Uterus (tissue), 3 donors: ENCODE measurements at regions not wholly inside any gene's neighbourhood (a gene's known extent, or its start where the extent isn't known, plus 50 kb on each side); places are given as distances from the start of the nearest gene placed in this dataset.

Source experiments
- DNase-seq, 2 donors: peaks; one replicate each; pipeline ENCODE4 v3.0.0-alpha.2; 2019 to 2020
- H3K27ac ChIP-seq, 2 donors: fragments of 200-600 bp; sonication (generic); 1 replicate in 1 of 2; 2 replicates in 1 of 2; pipeline ENCODE4 v1.5.1; 2016 to 2018
- H3K27me3 ChIP-seq, 2 donors: fragments of 200-600 bp; sonication (generic); one replicate each; pipeline ENCODE4 v1.5.1; 2018 to 2019; ENCODE audit warnings: control low read depth in 1 of 2
- H3K36me3 ChIP-seq, 2 donors: fragments of 200-600 bp; sonication (generic); one replicate each; pipeline ENCODE4 v1.5.1; 2019; ENCODE audit warnings: control low read depth in 1 of 2
- H3K4me1 ChIP-seq, 2 donors: fragments of 200-600 bp; sonication (generic); one replicate each; pipeline ENCODE4 v1.5.1; 2018 to 2019; ENCODE audit warnings: control low read depth in 1 of 2
- H3K4me3 ChIP-seq, 2 donors: fragments of 200-600 bp; sonication (generic); 1 replicate in 1 of 2; 2 replicates in 1 of 2; pipeline ENCODE4 v1.5.1; 2018 to 2019; ENCODE audit warnings: mild to moderate bottlenecking in 1 of 2
- H3K9me3 ChIP-seq, 2 donors: fragments of 200-600 bp; sonication (generic); one replicate each; pipeline ENCODE4 v1.5.1; 2019; ENCODE audit warnings: control low read depth in 1 of 2
- POLR2A ChIP-seq, 2 donors: fragments of 450-650 bp; IDR thresholded peaks; one replicate each; pipeline ENCODE4 v1.6.1; 2016; ENCODE audit warnings: antibody characterized with exemption in 2 of 2, mild to moderate bottlenecking in 1 of 2, moderate library complexity in 1 of 2
- intact Hi-C: fragments of 100-400 bp; cut with DNase I; formaldehyde crosslinking; loops from one replicate; pipeline ENCODE4 v1.15.1; 2023; ENCODE audit warnings: low total_unique reads
- TF ChIP-seq, protein P1 (sequence below), 4 experiments: fragments of 200-600 bp in 2 of 4; fragments of 450-650 bp in 2 of 4; sonication (generic) in 2 of 4; IDR thresholded peaks; one replicate each; pipeline ENCODE4 v1.5.1; 2016 to 2019; ENCODE audit warnings: antibody characterized with exemption in 4 of 4, mild to moderate bottlenecking in 2 of 4, moderate library complexity in 1 of 4
- donor health status: DM: yes; HTN: yes; CAD: no.

DNA sequence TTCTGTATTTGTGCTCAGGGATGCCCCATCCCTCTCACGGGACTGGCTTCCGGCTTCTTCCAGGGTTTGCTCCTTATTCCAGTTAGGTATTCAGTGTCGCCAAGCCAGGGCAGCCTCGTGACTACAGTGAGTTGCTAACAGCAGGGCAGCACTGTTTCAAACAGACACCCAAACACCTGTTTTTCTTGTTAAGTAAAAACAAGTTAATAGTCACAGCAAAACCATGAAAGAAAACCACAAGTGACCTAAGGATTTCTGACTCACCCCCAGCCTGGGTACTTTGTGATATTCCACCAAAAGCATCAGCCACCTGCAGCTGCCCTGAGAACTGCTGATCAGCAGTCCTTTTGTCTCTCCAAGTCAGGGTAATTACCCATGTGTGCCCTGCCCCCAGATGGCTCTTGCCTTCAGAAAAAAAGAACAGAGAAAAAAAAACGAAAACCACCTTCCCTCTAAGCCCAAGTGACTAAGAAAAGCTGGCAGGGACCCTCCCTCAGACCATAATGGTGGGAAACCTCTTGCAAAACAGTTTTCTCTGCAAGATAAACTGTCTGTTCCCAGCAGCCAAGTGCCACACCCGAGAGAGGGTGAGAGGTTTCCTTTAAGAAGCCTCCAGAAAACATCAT is 178.2 kb downstream of the ANAPC1 start:
- intact Hi-C loops = no loop called here
- DNase-seq = no peak
- no peak overlapping the region for H3K27ac ChIP-seq
- H3K4me3 ChIP-seq = no peak overlapping the region
- no peaks in the 10 kb centered on the region for H3K36me3 ChIP-seq
- H3K9me3 ChIP-seq = no peaks in the 10 kb centered on the region
- TF ChIP-seq, protein P1, sequence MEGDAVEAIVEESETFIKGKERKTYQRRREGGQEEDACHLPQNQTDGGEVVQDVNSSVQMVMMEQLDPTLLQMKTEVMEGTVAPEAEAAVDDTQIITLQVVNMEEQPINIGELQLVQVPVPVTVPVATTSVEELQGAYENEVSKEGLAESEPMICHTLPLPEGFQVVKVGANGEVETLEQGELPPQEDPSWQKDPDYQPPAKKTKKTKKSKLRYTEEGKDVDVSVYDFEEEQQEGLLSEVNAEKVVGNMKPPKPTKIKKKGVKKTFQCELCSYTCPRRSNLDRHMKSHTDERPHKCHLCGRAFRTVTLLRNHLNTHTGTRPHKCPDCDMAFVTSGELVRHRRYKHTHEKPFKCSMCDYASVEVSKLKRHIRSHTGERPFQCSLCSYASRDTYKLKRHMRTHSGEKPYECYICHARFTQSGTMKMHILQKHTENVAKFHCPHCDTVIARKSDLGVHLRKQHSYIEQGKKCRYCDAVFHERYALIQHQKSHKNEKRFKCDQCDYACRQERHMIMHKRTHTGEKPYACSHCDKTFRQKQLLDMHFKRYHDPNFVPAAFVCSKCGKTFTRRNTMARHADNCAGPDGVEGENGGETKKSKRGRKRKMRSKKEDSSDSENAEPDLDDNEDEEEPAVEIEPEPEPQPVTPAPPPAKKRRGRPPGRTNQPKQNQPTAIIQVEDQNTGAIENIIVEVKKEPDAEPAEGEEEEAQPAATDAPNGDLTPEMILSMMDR (IDR thresholded peaks at IDR 0.05) = no peak
- no peak for TF ChIP-seq POLR2A (IDR thresholded peaks at IDR 0.05)
- no peaks in the 10 kb centered on the region for H3K27me3 ChIP-seq
- H3K4me1 ChIP-seq = no peaks in the 10 kb centered on the region

DNA sequence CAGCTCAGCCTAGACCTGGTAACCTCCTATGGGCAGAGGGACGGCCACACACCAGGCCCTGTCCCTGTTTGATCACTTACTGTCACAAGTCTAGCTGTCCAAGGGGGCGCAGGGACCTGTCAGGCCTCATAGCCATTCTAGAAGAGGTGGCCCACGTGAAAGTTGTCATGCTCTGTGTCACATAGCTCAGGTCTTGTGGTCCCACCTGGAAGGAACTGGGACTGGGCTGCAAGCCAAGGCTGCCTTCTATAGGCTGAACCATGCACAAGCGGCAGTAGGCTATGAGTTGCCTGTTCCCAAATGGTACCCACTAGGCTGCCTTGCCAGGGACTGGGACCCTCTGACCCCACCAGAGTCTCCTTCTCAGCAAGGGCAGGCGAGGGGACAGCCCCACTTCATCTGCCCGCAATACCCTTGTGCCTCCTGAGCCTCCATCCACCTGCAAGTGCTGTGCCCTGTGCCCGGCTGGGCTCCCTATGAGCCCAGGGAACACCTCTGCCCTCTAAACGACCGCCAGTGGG is 177.5 kb downstream of the ANAPC1 start:
- DNase-seq = no peak
- Histone ChIP-seq H3K36me3 (no peaks in the 10 kb centered on the region), H3K4me3 (no peak overlapping the region), H3K27ac (no peak overlapping the region), H3K9me3 (no peaks in the 10 kb centered on the region), H3K27me3 (no peaks in the 10 kb centered on the region), H3K4me1 (no peaks in the 10 kb centered on the region)
- TF ChIP-seq POLR2A (IDR thresholded peaks at IDR 0.05) = no peak
- TF ChIP-seq, protein P1 (IDR thresholded peaks at IDR 0.05) = no peak
- intact Hi-C loops = no loop called here

DNA sequence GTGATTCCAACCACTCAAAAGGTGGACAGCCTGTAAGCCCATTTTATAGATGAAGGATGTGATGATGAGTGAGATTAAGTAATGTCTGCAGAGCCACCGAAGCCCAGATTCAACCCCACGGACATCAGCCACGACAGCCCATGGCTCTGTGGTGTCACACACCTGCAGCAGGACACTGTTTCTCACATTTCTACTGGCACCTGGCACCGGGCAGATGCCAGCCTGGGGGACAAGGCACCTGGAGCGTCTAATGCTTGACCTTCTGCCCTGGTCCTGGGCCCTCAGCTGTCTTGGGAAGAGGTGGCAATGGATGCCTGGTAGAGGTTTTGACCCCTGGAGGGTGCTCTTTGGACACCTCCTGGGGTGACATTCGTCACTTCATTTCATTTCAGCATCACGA is 176.3 kb downstream of the ANAPC1 start:
- Histone ChIP-seq H3K27me3 (no peaks in the 10 kb centered on the region), H3K27ac (no peak overlapping the region), H3K4me3 (no peak overlapping the region), H3K36me3 (no peaks in the 10 kb centered on the region), H3K4me1 (no peaks in the 10 kb centered on the region), H3K9me3 (no peaks in the 10 kb centered on the region)
- intact Hi-C loops = no loop called here
- TF ChIP-seq, protein P1 (IDR thresholded peaks at IDR 0.05) = no peak
- TF ChIP-seq POLR2A (IDR thresholded peaks at IDR 0.05) = no peak
- DNase-seq = no peak

DNA sequence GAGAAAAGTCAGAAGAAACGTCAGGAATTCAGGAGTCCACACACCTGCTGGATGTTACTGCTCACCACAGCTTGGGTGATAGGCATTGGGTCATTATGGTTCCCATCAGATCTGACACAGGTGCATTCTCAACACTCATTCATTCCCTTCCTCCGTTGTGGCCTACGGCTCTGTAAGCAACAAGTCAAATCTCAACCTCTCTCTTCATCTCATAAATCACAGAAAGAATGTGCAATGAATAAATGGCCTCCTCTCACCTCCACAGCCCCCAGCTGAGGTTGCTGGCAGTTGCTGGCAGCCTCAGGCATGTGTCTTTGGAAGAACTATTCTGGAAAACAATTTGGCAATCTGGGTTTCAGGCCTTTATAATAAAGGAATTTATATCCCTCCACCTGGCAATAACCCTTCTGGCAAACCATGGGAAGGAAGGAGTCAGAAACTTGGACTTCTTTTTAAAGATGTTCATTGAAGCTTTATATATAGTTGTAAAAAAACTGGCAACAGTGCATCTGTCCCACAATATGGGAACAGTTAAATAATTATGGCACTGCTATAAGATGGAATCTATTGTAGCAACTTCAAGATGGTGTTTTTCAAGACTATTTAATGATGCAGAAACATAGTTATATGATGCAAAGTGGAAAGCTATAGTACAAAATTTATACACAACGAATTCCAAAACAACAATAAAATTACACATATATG is 175.4 kb downstream of the ANAPC1 start:
- Histone ChIP-seq H3K27ac (no peak overlapping the region), H3K4me3 (no peak overlapping the region), H3K36me3 (no peaks in the 10 kb centered on the region), H3K4me1 (no peaks in the 10 kb centered on the region), H3K27me3 (no peaks in the 10 kb centered on the region), H3K9me3 (no peaks in the 10 kb centered on the region)
- intact Hi-C loops = no loop called here
- no peak for DNase-seq
- no peak for TF ChIP-seq POLR2A (IDR thresholded peaks at IDR 0.05)
- TF ChIP-seq, protein P1 (IDR thresholded peaks at IDR 0.05) = no peak

DNA sequence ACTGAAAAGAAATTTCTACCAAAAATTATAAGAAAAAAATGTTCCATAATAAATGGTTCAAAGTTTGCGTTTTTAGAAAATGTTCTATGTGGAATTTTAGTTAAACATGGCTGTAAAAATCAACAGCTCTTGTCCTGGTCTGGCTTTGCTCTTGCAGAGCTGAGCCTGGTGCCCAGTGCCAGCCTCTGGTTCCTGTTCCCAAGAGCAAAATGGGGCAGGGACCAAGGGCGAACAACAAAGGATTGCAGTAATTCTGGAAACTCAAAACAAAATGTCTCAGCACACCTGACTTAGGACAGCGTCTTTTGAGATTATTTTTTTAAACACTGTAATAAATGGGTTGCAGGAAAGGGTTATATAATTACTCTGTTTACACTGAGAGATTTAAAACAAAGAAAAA is 174.7 kb downstream of the ANAPC1 start:
- Histone ChIP-seq H3K27me3 (no peaks in the 10 kb centered on the region), H3K36me3 (no peaks in the 10 kb centered on the region), H3K4me1 (no peaks in the 10 kb centered on the region), H3K4me3 (no peak overlapping the region), H3K9me3 (no peaks in the 10 kb centered on the region), H3K27ac (no peak overlapping the region)
- no peak for TF ChIP-seq POLR2A (IDR thresholded peaks at IDR 0.05)
- TF ChIP-seq, protein P1 (IDR thresholded peaks at IDR 0.05) = no peak
- intact Hi-C loops = no loop called here
- no peak for DNase-seq
